PFSK-1 (cell line): ENCODE measurements at regions not wholly inside any gene's neighbourhood (a gene's known extent, or its start where the extent isn't known, plus 50 kb on each side); places are given as distances from the start of the nearest gene placed in this dataset.

Experiments used
- POLR2AphosphoS5 ChIP-seq: IDR thresholded peaks from 2 replicates; pipeline ENCODE4 v1.6.1; 2012; ENCODE audit warnings: low read depth, mild to moderate bottlenecking, control low read depth, low read length, moderate library complexity
- TAF1 ChIP-seq: IDR thresholded peaks from 2 replicates; pipeline ENCODE4 v1.6.1; 2012; ENCODE audit warnings: low read length, control low read depth, borderline replicate concordance; ENCODE audit not compliant: insufficient read depth

- TF ChIP-seq TAF1 (no peak), POLR2AphosphoS5 (no peak)
Observed at GRCh38 chr5:116778651-116779280, 204.1 kb upstream of the SEMA6A start.
